ENCODE measurements at regions not wholly inside any gene's neighbourhood (a gene's known extent, or its start where the extent isn't known, plus 50 kb on each side); places are given as distances from the start of the nearest gene placed in this dataset.

DNA sequence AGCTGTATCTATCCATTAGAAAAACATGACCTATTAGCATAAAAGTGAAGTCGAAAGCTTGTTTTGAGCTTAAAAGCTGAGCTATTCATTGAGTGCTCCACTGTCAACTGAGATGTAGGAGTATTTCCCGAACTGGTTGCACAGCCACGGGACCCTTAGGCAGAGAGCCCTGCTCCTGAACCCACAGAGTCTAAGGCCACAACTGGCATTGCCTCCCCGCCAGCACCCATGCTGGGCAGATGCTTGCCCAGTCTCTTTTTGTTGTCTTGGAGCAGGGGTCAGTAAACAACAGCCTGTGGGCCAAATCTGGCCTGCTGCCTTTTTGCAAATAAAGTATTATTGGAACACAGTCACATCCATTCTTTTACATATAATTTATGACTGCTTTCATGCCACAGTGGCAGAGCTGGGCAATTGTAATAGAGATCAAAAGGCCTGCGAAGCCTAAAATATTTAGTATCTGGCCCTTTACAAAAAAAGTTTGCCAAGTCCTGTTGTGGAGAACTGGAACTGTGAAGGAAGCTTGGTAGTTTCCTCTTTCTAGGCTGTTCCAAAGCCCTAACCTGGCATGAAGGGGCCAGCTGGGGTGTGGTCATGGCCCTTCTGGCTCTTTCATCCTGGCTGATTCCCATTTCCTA is 58.4 kb upstream of the WAPL start:
- intact Hi-C loops (cut with micrococcal nuclease; ENCODE audit: unreplicated experiment) = loop anchor here (10.0 kb wide), 2 partner anchors 475 to 585 kb away; no protein-coding TSS in a partner anchor
- no peak overlapping the region for H3K27ac ChIP-seq (ENCODE audit: low read depth, low read length, poor library complexity, severe bottlenecking)
- H3K79me2 ChIP-seq (ENCODE audit: insufficient read depth, low read depth, low read length) = no peaks in the 10 kb centered on the region
- no peak for DNase-seq (ENCODE audit: low spot score)
- ChIA-PET CTCF (ENCODE audit: unreplicated experiment) (interaction anchor here (0.6 to 1.0 kb wide), 3 partner anchors 80 to 281 kb away, joined by 3 read pairs; no protein-coding TSS in a partner anchor), POLR2A (interaction anchor here (1.6 to 1.9 kb wide), 2 partner anchors 179 to 189 kb away, joined by 5 to 9 read pairs; no protein-coding TSS in a partner anchor)
- no peak overlapping the region for H3K4me2 ChIP-seq (ENCODE audit: low read length)
- no peak overlapping the region for H2AFZ ChIP-seq (ENCODE audit: low read length)
- H3K4me1 ChIP-seq (ENCODE audit: insufficient read depth, low read length, poor library complexity, severe bottlenecking) = peaks cover 23% of the 10 kb centered on the region
- no peaks in the 10 kb centered on the region for H3K9me3 ChIP-seq (ENCODE audit: low read length)
- no peak for TF ChIP-seq EZH2phosphoT487 (IDR thresholded peaks at IDR 0.05; ENCODE audit: borderline replicate concordance, low read depth, low read length)
- TF ChIP-seq, protein P1, sequence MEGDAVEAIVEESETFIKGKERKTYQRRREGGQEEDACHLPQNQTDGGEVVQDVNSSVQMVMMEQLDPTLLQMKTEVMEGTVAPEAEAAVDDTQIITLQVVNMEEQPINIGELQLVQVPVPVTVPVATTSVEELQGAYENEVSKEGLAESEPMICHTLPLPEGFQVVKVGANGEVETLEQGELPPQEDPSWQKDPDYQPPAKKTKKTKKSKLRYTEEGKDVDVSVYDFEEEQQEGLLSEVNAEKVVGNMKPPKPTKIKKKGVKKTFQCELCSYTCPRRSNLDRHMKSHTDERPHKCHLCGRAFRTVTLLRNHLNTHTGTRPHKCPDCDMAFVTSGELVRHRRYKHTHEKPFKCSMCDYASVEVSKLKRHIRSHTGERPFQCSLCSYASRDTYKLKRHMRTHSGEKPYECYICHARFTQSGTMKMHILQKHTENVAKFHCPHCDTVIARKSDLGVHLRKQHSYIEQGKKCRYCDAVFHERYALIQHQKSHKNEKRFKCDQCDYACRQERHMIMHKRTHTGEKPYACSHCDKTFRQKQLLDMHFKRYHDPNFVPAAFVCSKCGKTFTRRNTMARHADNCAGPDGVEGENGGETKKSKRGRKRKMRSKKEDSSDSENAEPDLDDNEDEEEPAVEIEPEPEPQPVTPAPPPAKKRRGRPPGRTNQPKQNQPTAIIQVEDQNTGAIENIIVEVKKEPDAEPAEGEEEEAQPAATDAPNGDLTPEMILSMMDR (conservative IDR thresholded peaks at IDR 0.05; ENCODE audit: low read length) = no peak
- H3K36me3 ChIP-seq (ENCODE audit: insufficient read depth, low read length) = no peaks in the 10 kb centered on the region
- BruUV-seq (replicated peaks) = no TSS peak
- no peaks in the 10 kb centered on the region for H3K9me2 ChIP-seq (ENCODE audit: insufficient read depth, low read length)
- no peak overlapping the region for H3K4me3 ChIP-seq (ENCODE audit: low read depth, low read length, poor library complexity, severe bottlenecking)
- no peaks in the 10 kb centered on the region for H4K20me1 ChIP-seq (ENCODE audit: insufficient read depth, low read length)

DNA sequence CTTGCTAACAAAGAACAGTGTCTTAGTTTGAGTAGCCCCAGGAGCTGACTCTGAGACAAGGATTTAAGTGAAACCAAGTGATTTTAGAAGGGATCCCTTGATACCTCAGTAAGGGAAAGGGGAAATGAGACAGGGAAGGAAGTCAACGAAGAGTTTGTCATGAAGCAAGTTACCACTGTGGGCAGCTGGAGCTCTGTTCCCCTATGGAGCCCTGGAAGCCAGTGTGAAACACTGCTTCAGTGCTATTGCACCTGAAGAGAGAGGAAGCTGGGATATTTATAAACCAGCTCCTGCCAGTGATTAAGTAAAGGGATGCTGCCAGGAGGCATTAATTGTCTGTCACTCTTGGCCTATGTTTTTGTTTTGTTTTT is 58.9 kb upstream of the WAPL start:
- Histone ChIP-seq H3K27ac (ENCODE audit: low read depth, low read length, poor library complexity, severe bottlenecking) (no peak overlapping the region), H3K79me2 (ENCODE audit: insufficient read depth, low read depth, low read length) (no peaks in the 10 kb centered on the region), H3K9me2 (ENCODE audit: insufficient read depth, low read length) (no peaks in the 10 kb centered on the region), H3K4me3 (ENCODE audit: low read depth, low read length, poor library complexity, severe bottlenecking) (no peak overlapping the region), H2AFZ (ENCODE audit: low read length) (no peak overlapping the region), H3K9me3 (ENCODE audit: low read length) (no peaks in the 10 kb centered on the region), H3K4me1 (ENCODE audit: insufficient read depth, low read length, poor library complexity, severe bottlenecking) (peaks cover 28% of the 10 kb centered on the region), H4K20me1 (ENCODE audit: insufficient read depth, low read length) (no peaks in the 10 kb centered on the region), H3K36me3 (ENCODE audit: insufficient read depth, low read length) (no peaks in the 10 kb centered on the region), H3K4me2 (ENCODE audit: low read length) (no peak overlapping the region)
- POLR2A ChIA-PET = interaction anchor here (1.6 to 1.9 kb wide), 2 partner anchors 179 to 189 kb away, joined by 5 to 9 read pairs; no protein-coding TSS in a partner anchor
- intact Hi-C loops (cut with micrococcal nuclease; ENCODE audit: unreplicated experiment) = loop anchor here (10.0 kb wide), 2 partner anchors 476 to 586 kb away; no protein-coding TSS in a partner anchor
- CTCF ChIA-PET (ENCODE audit: unreplicated experiment) = interaction anchor here (1.0 kb wide), 1 partner anchor 81 kb away, joined by 3 read pairs; no protein-coding TSS in a partner anchor
- no peak for TF ChIP-seq EZH2phosphoT487 (IDR thresholded peaks at IDR 0.05; ENCODE audit: borderline replicate concordance, low read depth, low read length)
- TF ChIP-seq, protein P1 (conservative IDR thresholded peaks at IDR 0.05; ENCODE audit: low read length) = no peak
- DNase-seq (ENCODE audit: low spot score) = peak; percentile 10
- BruUV-seq (replicated peaks) = no TSS peak

DNA sequence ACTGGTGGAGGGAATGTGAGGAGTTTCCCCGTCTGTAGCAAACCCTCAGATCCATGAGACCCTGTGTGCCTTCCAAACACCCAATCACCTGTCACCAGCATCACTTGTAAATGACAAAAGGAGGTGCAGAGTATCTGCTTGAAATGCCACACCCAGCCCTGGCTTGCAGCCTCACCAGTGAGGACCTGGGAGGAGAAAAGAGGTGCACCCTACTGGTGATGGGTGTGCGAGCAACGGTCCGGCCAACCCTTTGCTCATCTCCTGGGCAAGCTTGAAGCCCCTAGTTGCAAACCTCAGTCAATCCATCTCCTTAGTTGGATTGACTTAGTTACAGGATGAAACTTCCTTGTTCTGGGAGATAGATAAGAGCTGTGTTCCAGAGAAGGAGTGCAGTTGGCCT is 62.4 kb upstream of the WAPL start:
- H2AFZ ChIP-seq (ENCODE audit: low read length) = no peak overlapping the region
- no peak for TF ChIP-seq EZH2phosphoT487 (IDR thresholded peaks at IDR 0.05; ENCODE audit: borderline replicate concordance, low read depth, low read length)
- TF ChIP-seq, protein P1 (conservative IDR thresholded peaks at IDR 0.05; ENCODE audit: low read length) = peak; percentile 78
- H3K4me2 ChIP-seq (ENCODE audit: low read length) = no peak overlapping the region
- H3K4me1 ChIP-seq (ENCODE audit: insufficient read depth, low read length, poor library complexity, severe bottlenecking) = peaks cover 30% of the 10 kb centered on the region
- no peaks in the 10 kb centered on the region for H3K79me2 ChIP-seq (ENCODE audit: insufficient read depth, low read depth, low read length)
- no peaks in the 10 kb centered on the region for H4K20me1 ChIP-seq (ENCODE audit: insufficient read depth, low read length)
- no peaks in the 10 kb centered on the region for H3K36me3 ChIP-seq (ENCODE audit: insufficient read depth, low read length)
- POLR2A ChIA-PET = interaction anchor here (0.7 to 3.0 kb wide), 10 partner anchors 10 to 224 kb away, joined by 3 to 17 read pairs (median 4); no protein-coding TSS in a partner anchor
- no peaks in the 10 kb centered on the region for H3K9me3 ChIP-seq (ENCODE audit: low read length)
- CTCF ChIA-PET (ENCODE audit: unreplicated experiment) = interaction anchor here (0.6 to 1.4 kb wide), 6 partner anchors 61 to 323 kb away, joined by 3 to 6 read pairs (median 4); no protein-coding TSS in a partner anchor
- no TSS peak for BruUV-seq (replicated peaks)
- no peak overlapping the region for H3K27ac ChIP-seq (ENCODE audit: low read depth, low read length, poor library complexity, severe bottlenecking)
- peak; percentile 86 for DNase-seq (ENCODE audit: low spot score)
- H3K9me2 ChIP-seq (ENCODE audit: insufficient read depth, low read length) = no peaks in the 10 kb centered on the region
- H3K4me3 ChIP-seq (ENCODE audit: low read depth, low read length, poor library complexity, severe bottlenecking) = no peak overlapping the region
- intact Hi-C loops (cut with micrococcal nuclease; ENCODE audit: unreplicated experiment) = loop anchor here (1.0 to 10.0 kb wide), 6 partner anchors 61 to 589 kb away; partner anchors contain the start of gene GRID1
